ENCODE measurements at regions not wholly inside any gene's neighbourhood (a gene's known extent, or its start where the extent isn't known, plus 50 kb on each side); places are given as distances from the start of the nearest gene placed in this dataset.

- no peaks in the 10 kb centered on the region for H3K27me3 ChIP-seq
- no peaks in the 10 kb centered on the region for H3K36me3 ChIP-seq
- no peak overlapping the region for H3K4me3 ChIP-seq
- no peak overlapping the region for H3K27ac ChIP-seq
- no peak for DNase-seq
- TF ChIP-seq CTCF (IDR thresholded peaks at IDR 0.05) (no peak), POLR2A (IDR thresholded peaks at IDR 0.05) (no peak)
- H3K9me3 ChIP-seq, result no peaks in the 10 kb centered on the region
- intact Hi-C loops (cut with DNase I; ENCODE audit: low total_unique reads), result no loop called here
- H3K4me1 ChIP-seq, result no peaks in the 10 kb centered on the region
Observed at GRCh38 chr3:88589138-88589537, 439.4 kb downstream of the C3orf38 start.

- no peaks in the 10 kb centered on the region for H3K27me3 ChIP-seq
- no peaks in the 10 kb centered on the region for H3K36me3 ChIP-seq
- intact Hi-C loops (cut with DNase I; ENCODE audit: low total_unique reads), result no loop called here
- H3K4me3 ChIP-seq, result no peak overlapping the region
- H3K27ac ChIP-seq, result no peak overlapping the region
- H3K9me3 ChIP-seq, result no peaks in the 10 kb centered on the region
- TF ChIP-seq CTCF (IDR thresholded peaks at IDR 0.05) (no peak), POLR2A (IDR thresholded peaks at IDR 0.05) (no peak)
- no peak for DNase-seq
- H3K4me1 ChIP-seq, result no peaks in the 10 kb centered on the region
Observed at GRCh38 chr3:88595026-88595425, 445.3 kb downstream of the C3orf38 start.

GRCh38 chr3:88596451-88596850 is 446.7 kb downstream of the C3orf38 start:
- Histone ChIP-seq H3K27me3 (no peaks in the 10 kb centered on the region), H3K4me1 (no peaks in the 10 kb centered on the region), H3K27ac (no peak overlapping the region), H3K9me3 (no peaks in the 10 kb centered on the region), H3K4me3 (no peak overlapping the region), H3K36me3 (no peaks in the 10 kb centered on the region)
- DNase-seq, result no peak
- intact Hi-C loops (cut with DNase I; ENCODE audit: low total_unique reads), result no loop called here
- TF ChIP-seq POLR2A (IDR thresholded peaks at IDR 0.05), result no peak
- no peak for TF ChIP-seq CTCF (IDR thresholded peaks at IDR 0.05)

GRCh38 chr3:88610820-88611219 is 461.1 kb downstream of the C3orf38 start:
- Histone ChIP-seq H3K36me3 (no peaks in the 10 kb centered on the region), H3K27me3 (no peaks in the 10 kb centered on the region), H3K4me1 (no peaks in the 10 kb centered on the region), H3K27ac (no peak overlapping the region), H3K4me3 (no peak overlapping the region), H3K9me3 (no peaks in the 10 kb centered on the region)
- TF ChIP-seq POLR2A (IDR thresholded peaks at IDR 0.05) (no peak), CTCF (IDR thresholded peaks at IDR 0.05) (no peak)
- intact Hi-C loops (cut with DNase I; ENCODE audit: low total_unique reads), result no loop called here
- DNase-seq, result no peak

GRCh38 chr3:88611826-88612326 is 462.1 kb downstream of the C3orf38 start:
- Histone ChIP-seq H3K4me3 (no peak overlapping the region), H3K27me3 (no peaks in the 10 kb centered on the region), H3K36me3 (no peaks in the 10 kb centered on the region), H3K9me3 (no peaks in the 10 kb centered on the region), H3K27ac (no peak overlapping the region), H3K4me1 (no peaks in the 10 kb centered on the region)
- TF ChIP-seq POLR2A (IDR thresholded peaks at IDR 0.05) (no peak), CTCF (IDR thresholded peaks at IDR 0.05) (no peak)
- no peak for DNase-seq
- intact Hi-C loops (cut with DNase I; ENCODE audit: low total_unique reads), result no loop called here

All from uterus (tissue), 3 donors.